ENCODE measurements at regions not wholly inside any gene's neighbourhood (a gene's known extent, or its start where the extent isn't known, plus 50 kb on each side); places are given as distances from the start of the nearest gene placed in this dataset.

GRCh38 chr7:142511801-142512200 is 237.5 kb upstream of the PRSS1 start:
- TF ChIP-seq, protein P1, sequence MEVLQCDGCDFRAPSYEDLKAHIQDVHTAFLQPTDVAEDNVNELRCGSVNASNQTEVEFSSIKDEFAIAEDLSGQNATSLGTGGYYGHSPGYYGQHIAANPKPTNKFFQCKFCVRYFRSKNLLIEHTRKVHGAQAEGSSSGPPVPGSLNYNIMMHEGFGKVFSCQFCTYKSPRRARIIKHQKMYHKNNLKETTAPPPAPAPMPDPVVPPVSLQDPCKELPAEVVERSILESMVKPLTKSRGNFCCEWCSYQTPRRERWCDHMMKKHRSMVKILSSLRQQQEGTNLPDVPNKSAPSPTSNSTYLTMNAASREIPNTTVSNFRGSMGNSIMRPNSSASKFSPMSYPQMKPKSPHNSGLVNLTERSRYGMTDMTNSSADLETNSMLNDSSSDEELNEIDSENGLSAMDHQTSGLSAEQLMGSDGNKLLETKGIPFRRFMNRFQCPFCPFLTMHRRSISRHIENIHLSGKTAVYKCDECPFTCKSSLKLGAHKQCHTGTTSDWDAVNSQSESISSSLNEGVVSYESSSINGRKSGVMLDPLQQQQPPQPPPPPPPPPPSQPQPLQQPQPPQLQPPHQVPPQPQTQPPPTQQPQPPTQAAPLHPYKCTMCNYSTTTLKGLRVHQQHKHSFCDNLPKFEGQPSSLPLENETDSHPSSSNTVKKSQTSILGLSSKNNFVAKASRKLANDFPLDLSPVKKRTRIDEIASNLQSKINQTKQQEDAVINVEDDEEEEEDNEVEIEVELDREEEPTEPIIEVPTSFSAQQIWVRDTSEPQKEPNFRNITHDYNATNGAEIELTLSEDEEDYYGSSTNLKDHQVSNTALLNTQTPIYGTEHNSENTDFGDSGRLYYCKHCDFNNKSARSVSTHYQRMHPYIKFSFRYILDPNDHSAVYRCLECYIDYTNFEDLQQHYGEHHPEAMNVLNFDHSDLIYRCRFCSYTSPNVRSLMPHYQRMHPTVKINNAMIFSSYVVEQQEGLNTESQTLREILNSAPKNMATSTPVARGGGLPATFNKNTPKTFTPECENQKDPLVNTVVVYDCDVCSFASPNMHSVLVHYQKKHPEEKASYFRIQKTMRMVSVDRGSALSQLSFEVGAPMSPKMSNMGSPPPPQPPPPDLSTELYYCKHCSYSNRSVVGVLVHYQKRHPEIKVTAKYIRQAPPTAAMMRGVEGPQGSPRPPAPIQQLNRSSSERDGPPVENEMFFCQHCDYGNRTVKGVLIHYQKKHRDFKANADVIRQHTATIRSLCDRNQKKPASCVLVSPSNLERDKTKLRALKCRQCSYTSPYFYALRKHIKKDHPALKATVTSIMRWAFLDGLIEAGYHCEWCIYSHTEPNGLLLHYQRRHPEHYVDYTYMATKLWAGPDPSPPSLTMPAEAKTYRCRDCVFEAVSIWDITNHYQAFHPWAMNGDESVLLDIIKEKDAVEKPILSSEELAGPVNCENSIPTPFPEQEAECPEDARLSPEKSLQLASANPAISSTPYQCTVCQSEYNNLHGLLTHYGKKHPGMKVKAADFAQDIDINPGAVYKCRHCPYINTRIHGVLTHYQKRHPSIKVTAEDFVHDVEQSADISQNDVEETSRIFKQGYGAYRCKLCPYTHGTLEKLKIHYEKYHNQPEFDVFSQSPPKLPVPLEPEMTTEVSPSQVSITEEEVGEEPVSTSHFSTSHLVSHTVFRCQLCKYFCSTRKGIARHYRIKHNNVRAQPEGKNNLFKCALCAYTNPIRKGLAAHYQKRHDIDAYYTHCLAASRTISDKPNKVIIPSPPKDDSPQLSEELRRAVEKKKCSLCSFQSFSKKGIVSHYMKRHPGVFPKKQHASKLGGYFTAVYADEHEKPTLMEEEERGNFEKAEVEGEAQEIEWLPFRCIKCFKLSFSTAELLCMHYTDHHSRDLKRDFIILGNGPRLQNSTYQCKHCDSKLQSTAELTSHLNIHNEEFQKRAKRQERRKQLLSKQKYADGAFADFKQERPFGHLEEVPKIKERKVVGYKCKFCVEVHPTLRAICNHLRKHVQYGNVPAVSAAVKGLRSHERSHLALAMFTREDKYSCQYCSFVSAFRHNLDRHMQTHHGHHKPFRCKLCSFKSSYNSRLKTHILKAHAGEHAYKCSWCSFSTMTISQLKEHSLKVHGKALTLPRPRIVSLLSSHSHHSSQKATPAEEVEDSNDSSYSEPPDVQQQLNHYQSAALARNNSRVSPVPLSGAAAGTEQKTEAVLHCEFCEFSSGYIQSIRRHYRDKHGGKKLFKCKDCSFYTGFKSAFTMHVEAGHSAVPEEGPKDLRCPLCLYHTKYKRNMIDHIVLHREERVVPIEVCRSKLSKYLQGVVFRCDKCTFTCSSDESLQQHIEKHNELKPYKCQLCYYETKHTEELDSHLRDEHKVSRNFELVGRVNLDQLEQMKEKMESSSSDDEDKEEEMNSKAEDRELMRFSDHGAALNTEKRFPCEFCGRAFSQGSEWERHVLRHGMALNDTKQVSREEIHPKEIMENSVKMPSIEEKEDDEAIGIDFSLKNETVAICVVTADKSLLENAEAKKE (CRISPR knock-in tag; IDR thresholded peaks at IDR 0.05) = no peak
- no peak for TF ChIP-seq ZNF331 (CRISPR knock-in tag; IDR thresholded peaks at IDR 0.05; ENCODE audit: low read depth)
- no peak for TF ChIP-seq EZH2phosphoT487 (IDR thresholded peaks at IDR 0.05; ENCODE audit: unreplicated experiment)

All from GM23338 (cell line).